H1 (cell line): ENCODE measurements at regions not wholly inside any gene's neighbourhood (a gene's known extent, or its start where the extent isn't known, plus 50 kb on each side); places are given as distances from the start of the nearest gene placed in this dataset.

Experiments
- ATF2 ChIP-seq: IDR thresholded peaks from 2 replicates; pipeline ENCODE4 v1.6.1; 2012; ENCODE audit warnings: low read length, inconsistent platforms
- BCL11A ChIP-seq, 2 experiments: IDR thresholded peaks; one replicate each; pipeline ENCODE4 v1.6.1; 2011; ENCODE audit warnings: low read depth in 2 of 2, low read length in 2 of 2, mild to moderate bottlenecking in 2 of 2
- CBX5 ChIP-seq: fragments of 300-800, 300-1000 bp; sonication (generic); IDR thresholded peaks from 2 replicates; pipeline ENCODE4 v1.7.1; 2016; ENCODE audit warnings: antibody characterized with exemption, low read length, low read depth
- CHD2 ChIP-seq: IDR thresholded peaks from 2 replicates; pipeline ENCODE4 v1.6.1; 2012; ENCODE audit warnings: low read length, improper control_type of control experiment

- no peak for TF ChIP-seq BCL11A (IDR thresholded peaks at IDR 0.05; ENCODE audit: low read depth in 2 of 2, low read length in 2 of 2)
- TF ChIP-seq CHD2: no peak
- no peak for TF ChIP-seq CBX5
- TF ChIP-seq ATF2: no peak
These were observed 97.0 kb upstream of the CD82 start (continued) for GRCh38 chr11:44468345-44468988.
